Stimulated activated naive CD4-positive, alpha-beta T cell (primary cell): ENCODE measurements at regions not wholly inside any gene's neighbourhood (a gene's known extent, or its start where the extent isn't known, plus 50 kb on each side); places are given as distances from the start of the nearest gene placed in this dataset.
"Not testable (repeated sequence)": the region's sequence is repeated elsewhere in the genome, so short reads cannot be mapped to it uniquely, and the experiment has no call there.

Experiments
- DNase-seq, 6 experiments: peaks; one replicate each; lab custom pipeline; 2025; lab: John Stamatoyannopoulos, UW

- DNase-seq: no peak
Observed at GRCh38 chr12:105882404-105882803, 256.4 kb downstream of the NUAK1 start.

- DNase-seq: no peak
Observed at GRCh38 chr12:105887131-105887530, 251.6 kb downstream of the NUAK1 start.

DNA sequence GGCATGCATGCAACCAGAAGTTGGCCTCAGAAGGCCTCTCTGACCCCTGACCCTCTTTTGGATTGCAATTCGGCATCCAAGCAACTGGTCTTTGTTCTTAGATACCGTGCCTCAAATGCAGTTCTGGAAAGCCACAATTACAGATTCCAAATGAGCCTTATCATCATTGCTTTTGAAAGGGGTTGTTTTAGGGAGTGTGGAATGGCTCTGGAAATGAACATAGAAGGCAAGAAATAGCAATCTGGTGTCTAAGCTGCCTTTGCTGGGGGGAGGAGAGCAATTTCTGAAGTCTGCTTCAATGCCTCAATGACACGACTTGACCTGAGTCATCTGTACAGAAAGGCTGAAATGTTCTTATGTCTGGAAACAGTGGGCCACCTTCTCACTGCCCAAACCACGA lies 250.1 kb downstream of the NUAK1 start:
- no peak for DNase-seq

- no peak for DNase-seq
Observed at GRCh38 chr12:105892362-105892910, 246.3 kb downstream of the NUAK1 start.

DNA sequence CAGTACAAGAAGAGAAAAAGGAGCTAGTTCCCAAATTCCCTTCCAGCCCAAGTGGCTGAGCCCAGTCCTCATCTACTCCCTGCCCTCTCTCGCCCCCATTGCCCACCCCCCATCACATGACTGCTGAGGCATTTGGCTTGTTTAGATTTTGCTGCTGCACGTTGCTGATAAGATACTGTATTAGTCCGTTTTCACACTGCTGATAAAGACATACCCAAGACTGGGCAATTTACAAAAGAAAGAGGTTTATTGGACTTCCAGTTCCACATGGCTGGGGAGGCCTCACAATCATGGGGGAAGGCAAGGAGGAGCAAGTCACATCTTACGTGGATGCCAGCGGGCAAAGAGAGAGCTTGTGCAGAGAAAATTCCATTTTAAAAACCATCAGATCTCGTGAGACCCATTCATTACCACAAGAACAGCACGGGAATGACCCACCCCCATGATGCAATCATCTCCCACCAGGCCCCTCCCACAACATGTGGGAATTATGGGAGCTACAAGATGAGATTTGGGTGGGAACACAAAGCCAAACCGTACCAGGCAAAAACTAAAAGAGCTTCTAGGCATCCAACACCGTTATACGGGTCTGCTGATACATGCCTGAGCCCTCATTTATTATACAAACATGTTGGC lies 243.4 kb downstream of the NUAK1 start:
- DNase-seq: not testable (repeated sequence)

DNA sequence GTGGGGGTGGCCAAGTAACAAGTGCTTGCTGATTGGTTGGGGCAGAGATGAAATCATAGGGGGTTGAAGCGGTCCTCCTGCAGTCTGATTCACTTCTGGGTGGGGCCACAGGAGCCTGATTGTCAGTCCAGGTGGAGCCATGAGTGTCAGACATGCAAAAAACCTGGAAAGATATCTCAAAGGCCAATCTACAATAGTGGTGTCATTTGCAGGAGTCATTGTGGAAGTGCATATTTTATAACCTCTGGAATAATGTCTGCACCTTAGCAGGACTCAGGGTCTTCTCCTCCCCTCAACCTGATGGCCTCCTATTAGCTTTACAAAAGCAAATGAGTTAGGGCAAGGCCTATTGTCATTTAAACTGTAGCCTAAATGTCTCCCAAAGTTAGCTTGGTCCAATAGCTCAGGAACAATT lies 241.4 kb downstream of the NUAK1 start:
- DNase-seq: no peak

- DNase-seq: not testable (repeated sequence)
Observed at GRCh38 chr12:105898271-105898670, 240.5 kb downstream of the NUAK1 start.

DNA sequence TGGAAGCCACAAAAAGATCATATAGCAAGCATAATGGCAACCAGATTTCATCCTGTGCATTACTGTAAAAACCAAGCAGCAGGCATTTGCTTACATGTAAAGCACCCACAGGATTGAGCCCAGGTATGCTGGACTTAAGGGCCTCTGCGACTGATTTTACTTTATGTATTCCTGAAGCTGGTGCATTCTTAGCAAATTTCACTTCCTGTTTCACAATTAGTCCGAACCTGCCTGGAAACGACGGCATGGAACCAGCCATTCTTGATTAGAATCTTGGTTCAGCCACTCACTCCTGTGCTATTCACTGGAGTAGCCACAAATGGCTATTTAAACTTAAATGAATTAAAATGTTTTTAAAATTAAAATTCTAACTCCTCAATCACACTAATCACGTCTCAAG lies 239.2 kb downstream of the NUAK1 start:
- no peak for DNase-seq

DNA sequence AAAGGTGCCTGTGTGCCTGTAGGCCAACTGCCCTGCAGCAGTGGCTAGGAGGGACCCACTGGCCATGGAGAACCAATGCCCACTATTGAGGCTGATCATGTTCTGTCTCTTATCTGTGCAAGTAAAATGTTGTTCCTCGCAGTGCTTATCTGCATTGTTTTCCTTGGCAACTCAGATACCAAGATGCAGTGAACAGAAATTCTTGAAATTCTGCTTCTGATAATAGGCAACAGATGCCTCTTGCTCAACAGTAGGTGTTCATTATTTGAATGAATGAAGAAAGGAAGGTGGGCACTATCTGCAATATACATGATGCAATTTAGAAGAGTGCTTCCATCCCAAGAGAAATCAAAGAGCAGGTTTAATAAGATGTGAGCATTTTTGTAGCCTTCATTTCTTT lies 232.2 kb downstream of the NUAK1 start:
- no peak for DNase-seq

GRCh38 chr12:105907982-105908381 lies 230.8 kb downstream of the NUAK1 start:
- DNase-seq: no peak

- no peak for DNase-seq
Observed at GRCh38 chr12:105910030-105910429, 228.7 kb downstream of the NUAK1 start.

DNA sequence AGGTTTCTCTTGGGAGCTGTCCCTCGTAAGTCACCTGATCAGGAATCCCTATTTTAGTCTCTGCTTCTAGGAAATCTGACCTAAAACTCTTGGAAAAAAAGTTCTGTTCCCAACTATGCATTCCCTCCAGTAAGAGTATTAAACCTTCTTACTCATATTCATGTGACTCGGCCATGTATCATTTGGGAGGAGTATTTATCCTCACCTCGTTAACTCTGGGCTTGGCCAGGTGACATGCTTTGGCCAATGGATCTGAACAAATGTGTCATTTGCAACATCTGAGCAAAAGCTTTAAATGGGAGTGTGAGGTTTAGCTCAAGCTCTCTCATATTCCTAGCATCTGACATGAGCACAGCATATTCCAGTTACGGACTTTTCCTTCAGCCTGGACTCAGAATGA lies 226.8 kb downstream of the NUAK1 start:
- DNase-seq: no peak

GRCh38 chr12:105912882-105913678 lies 225.7 kb downstream of the NUAK1 start:
- DNase-seq: no peak

- no peak for DNase-seq
Observed at GRCh38 chr12:105915997-105916759, 222.6 kb downstream of the NUAK1 start.

DNA sequence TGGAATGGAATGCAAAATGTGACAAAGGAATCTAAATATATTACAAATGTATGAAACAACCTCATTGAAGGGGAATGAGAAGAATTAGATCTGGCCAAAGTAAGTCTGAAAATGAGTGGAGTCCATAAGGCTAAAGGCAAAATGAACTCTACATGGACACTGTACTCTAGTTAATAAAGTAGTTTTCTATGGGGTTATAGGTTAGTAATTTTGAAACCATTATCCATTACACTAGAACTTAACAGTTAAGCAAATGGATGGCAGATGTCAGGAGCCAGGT lies 222.1 kb downstream of the NUAK1 start:
- no peak for DNase-seq

DNA sequence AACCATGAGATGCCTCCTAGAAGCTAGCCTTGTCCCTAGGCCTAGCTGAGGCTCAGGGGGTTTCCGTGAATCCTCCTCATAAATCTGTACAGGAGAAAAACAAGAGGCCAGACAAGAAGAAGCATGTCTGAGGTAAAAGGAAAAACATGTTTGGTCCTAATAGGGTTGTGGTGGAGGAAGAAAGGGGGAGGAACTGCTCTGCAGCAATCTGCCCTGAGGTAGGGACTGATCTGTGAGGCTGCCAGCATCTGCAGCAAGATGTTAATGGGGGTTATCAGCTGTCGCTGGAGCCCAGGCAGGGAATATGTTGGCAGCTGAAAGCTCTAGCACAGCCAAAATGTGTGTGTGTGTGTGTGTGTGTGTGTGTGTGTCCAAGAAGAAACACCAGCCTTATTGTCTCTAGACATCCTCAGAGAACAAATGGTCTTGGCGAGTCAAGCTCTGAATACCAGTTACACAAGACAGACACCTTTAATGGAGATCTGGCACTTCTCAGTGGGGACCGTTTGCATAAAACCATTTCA lies 218.5 kb downstream of the NUAK1 start:
- no peak for DNase-seq

DNA sequence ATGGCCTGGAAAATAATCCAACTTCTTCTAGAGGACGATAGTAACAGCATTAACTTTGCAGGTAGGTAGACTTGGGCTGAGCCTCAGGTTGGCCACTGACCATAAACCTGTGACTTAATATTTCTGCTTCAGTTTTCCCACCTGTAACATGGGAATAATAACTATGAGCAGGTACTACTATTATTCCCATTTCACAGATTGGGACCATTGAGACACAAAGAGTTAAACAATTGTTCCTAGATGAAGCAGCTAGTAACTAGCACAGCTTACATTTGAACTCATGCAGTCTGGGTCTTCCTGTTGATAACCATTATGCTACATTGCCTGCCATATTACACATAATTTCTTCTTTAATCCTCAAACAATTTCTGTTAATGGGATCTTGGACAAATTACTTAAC lies 217.7 kb downstream of the NUAK1 start:
- DNase-seq: no peak

- DNase-seq: no peak
Observed at GRCh38 chr12:105921872-105922669, 216.7 kb downstream of the NUAK1 start.

GRCh38 chr12:105922670-105923102 lies 216.1 kb downstream of the NUAK1 start:
- DNase-seq: no peak

DNA sequence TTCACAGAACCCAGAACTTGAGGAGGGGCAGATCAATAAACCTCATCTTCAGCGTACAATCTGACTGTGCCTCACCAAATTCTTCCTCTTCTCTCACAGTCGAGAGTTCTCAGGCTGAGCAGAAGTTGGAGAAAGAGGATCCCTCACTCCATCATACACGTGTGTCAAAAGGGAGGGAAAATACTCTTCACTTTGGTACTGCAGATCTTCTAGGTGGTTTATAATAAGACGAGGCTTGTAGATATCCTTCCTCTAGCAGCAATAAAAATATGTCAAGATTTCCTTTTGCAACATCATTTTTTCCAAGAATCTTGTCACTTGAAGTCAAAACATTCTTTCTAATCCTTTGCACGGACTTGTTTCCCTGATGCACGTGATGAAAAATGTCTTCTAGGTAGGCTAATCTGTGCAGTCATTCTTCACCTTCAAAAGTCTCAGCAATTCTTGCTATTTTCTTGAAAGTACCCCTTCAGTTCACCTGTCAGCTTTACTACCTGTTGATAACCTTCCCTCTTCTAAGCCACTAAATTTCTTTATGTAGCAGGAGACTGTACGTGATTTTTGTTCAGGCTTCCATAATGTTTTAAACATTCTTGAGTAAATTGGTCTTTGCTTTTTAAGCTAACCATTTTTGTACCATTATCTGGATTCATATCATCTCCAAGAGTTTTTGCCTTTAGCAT lies 214.1 kb downstream of the NUAK1 start:
- no peak for DNase-seq

DNA sequence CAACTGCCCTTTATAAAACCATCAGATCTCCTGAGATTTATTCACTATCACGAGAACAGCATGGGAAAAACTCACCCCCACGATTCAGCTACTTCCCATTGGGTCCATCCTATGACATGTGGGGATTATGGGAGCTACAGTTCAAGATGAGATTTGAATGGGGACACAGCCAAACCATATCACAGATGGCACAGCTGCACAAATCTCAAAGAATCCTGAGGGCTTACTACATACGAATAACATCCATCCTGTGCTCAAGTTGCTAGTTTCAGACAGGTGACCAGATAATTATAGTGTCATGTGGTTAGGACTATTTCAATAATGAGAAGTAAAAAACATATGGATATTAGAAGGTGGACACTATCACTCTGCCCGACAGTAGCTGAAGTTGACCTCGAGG lies 211.2 kb downstream of the NUAK1 start:
- DNase-seq: no peak
